Parathyroid adenoma (tissue), 2 donors: ENCODE measurements at regions not wholly inside any gene's neighbourhood (a gene's known extent, or its start where the extent isn't known, plus 50 kb on each side); places are given as distances from the start of the nearest gene placed in this dataset.

Experiments used
- H2AFZ ChIP-seq: fragments of 300-600 bp; sonication (generic); one replicate; pipeline ENCODE4 v1.7.0; 2017; ENCODE audit warnings: antibody characterized with exemption, mild to moderate bottlenecking
- H3K27ac ChIP-seq: fragments of 300-600 bp; sonication (generic); one replicate; pipeline ENCODE4 v1.7.0; 2017
- H3K27me3 ChIP-seq: fragments of 300-600 bp; sonication (generic); one replicate; pipeline ENCODE4 v1.7.0; 2017; ENCODE audit warnings: low read length; ENCODE audit not compliant: control insufficient read depth, insufficient read depth
- H3K36me3 ChIP-seq: fragments of 300-600 bp; sonication (generic); one replicate; pipeline ENCODE4 v1.7.0; 2017; ENCODE audit warnings: low read length; ENCODE audit not compliant: control insufficient read depth, insufficient read depth
- H3K4me1 ChIP-seq: fragments of 300-600 bp; sonication (generic); one replicate; pipeline ENCODE4 v1.7.0; 2017; ENCODE audit warnings: control low read depth
- H3K4me2 ChIP-seq: fragments of 300-600 bp; sonication (generic); one replicate; pipeline ENCODE4 v1.7.0; 2017; ENCODE audit warnings: low read length
- H3K4me3 ChIP-seq: fragments of 300-600 bp; sonication (generic); one replicate; pipeline ENCODE4 v1.7.0; 2017; ENCODE audit warnings: low read depth, low read length
- H3K79me2 ChIP-seq: fragments of 300-600 bp; sonication (generic); one replicate; pipeline ENCODE4 v1.7.0; 2017; ENCODE audit warnings: control low read depth
- H3K9ac ChIP-seq: fragments of 300-600 bp; sonication (generic); one replicate; pipeline ENCODE4 v1.7.0; 2017; ENCODE audit warnings: mild to moderate bottlenecking
- H3K9me3 ChIP-seq: fragments of 300-600 bp; sonication (generic); one replicate; pipeline ENCODE4 v1.7.0; 2017; ENCODE audit warnings: low read length; ENCODE audit not compliant: control insufficient read depth
- TF ChIP-seq, protein P1 (sequence below): fragments of 300-600 bp; sonication (generic); IDR thresholded peaks from one replicate; pipeline ENCODE4 v1.7.0; 2017; ENCODE audit warnings: antibody characterized with exemption, mild to moderate bottlenecking
- donor health status: primary hyperparathyroidism.

- H3K9me3 ChIP-seq: no peaks in the 10 kb centered on the region
- no peak overlapping the region for H3K27ac ChIP-seq
- no peaks in the 10 kb centered on the region for H3K36me3 ChIP-seq
- no peak overlapping the region for H3K9ac ChIP-seq
- TF ChIP-seq, protein P1, sequence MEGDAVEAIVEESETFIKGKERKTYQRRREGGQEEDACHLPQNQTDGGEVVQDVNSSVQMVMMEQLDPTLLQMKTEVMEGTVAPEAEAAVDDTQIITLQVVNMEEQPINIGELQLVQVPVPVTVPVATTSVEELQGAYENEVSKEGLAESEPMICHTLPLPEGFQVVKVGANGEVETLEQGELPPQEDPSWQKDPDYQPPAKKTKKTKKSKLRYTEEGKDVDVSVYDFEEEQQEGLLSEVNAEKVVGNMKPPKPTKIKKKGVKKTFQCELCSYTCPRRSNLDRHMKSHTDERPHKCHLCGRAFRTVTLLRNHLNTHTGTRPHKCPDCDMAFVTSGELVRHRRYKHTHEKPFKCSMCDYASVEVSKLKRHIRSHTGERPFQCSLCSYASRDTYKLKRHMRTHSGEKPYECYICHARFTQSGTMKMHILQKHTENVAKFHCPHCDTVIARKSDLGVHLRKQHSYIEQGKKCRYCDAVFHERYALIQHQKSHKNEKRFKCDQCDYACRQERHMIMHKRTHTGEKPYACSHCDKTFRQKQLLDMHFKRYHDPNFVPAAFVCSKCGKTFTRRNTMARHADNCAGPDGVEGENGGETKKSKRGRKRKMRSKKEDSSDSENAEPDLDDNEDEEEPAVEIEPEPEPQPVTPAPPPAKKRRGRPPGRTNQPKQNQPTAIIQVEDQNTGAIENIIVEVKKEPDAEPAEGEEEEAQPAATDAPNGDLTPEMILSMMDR: no peak
- no peaks in the 10 kb centered on the region for H3K4me1 ChIP-seq
- no peak overlapping the region for H3K4me3 ChIP-seq
- no peaks in the 10 kb centered on the region for H3K27me3 ChIP-seq
- no peak overlapping the region for H3K4me2 ChIP-seq
- no peaks in the 10 kb centered on the region for H3K79me2 ChIP-seq
- no peak overlapping the region for H2AFZ ChIP-seq
Observed at GRCh38 chr9:32258482-32258881, 126.0 kb upstream of the ACO1 start.

DNA sequence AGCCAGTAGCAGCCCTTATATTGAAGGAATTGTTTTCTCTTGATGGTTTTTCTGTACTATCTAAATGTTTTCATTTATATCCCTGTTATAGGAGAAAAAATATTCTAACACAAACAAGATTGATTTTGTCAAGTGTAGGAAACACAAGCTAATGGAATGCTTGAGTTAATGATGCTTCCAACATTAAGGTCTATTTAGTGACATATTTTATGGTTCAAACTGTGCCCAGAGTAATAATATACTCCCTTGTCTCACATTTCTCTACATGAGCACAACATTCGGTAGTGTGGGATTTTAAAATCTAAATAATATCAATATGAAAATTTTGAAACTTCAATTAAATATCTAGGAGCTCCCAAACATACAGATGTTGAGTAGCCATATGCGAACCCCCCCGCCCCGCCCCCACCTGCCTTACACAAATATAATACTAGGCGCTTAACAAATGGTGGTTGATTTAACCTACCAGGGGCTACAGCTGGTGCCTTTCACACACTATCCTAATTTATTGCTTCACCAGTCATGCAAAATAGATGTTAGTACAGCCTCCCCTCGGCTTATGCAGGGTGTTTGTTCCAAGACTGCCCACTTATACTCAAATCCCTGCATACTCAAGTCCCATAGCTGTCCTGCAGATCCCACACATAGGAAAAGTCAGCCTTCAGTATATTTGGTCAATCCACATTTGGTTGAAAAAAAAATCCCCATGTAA is 124.1 kb upstream of the ACO1 start:
- Histone ChIP-seq H3K9me3 (no peaks in the 10 kb centered on the region), H3K4me3 (no peak overlapping the region), H3K9ac (no peak overlapping the region), H3K27ac (no peak overlapping the region), H3K4me1 (no peaks in the 10 kb centered on the region), H2AFZ (no peak overlapping the region), H3K4me2 (no peak overlapping the region), H3K36me3 (no peaks in the 10 kb centered on the region), H3K27me3 (no peaks in the 10 kb centered on the region), H3K79me2 (no peaks in the 10 kb centered on the region)
- TF ChIP-seq, protein P1: no peak

- H3K79me2 ChIP-seq: no peaks in the 10 kb centered on the region
- no peak overlapping the region for H3K4me2 ChIP-seq
- H3K9me3 ChIP-seq: no peaks in the 10 kb centered on the region
- H3K27me3 ChIP-seq: no peaks in the 10 kb centered on the region
- H3K36me3 ChIP-seq: no peaks in the 10 kb centered on the region
- no peak overlapping the region for H3K4me3 ChIP-seq
- no peak overlapping the region for H3K27ac ChIP-seq
- no peaks in the 10 kb centered on the region for H3K4me1 ChIP-seq
- TF ChIP-seq, protein P1: no peak
- H3K9ac ChIP-seq: no peak overlapping the region
- no peak overlapping the region for H2AFZ ChIP-seq
Observed at GRCh38 chr9:32264170-32264864, 120.1 kb upstream of the ACO1 start.

DNA sequence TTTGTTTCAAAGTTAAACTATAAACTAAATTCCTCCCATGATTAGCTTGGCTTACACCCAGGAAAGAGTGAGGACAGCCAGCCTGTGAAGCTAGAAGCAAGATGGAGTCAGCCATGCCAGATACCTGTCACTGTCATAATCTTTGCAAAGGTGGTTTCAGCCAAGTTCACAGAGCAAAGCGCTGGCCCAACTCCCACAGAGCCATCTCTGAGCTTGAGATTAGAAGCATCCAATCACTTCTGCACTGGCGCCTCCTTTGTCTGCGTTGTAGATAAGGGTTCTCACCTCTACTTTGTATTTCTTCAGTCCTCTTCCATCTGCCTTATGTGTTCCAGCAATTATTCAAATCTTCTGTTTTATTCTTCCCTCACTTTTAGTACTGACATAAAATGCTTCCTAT is 119.4 kb upstream of the ACO1 start:
- Histone ChIP-seq H3K36me3 (no peaks in the 10 kb centered on the region), H3K4me3 (no peak overlapping the region), H3K4me2 (no peak overlapping the region), H3K27ac (no peak overlapping the region), H3K79me2 (no peaks in the 10 kb centered on the region), H3K4me1 (no peaks in the 10 kb centered on the region), H3K9ac (no peak overlapping the region), H3K27me3 (no peaks in the 10 kb centered on the region), H3K9me3 (no peaks in the 10 kb centered on the region), H2AFZ (no peak overlapping the region)
- TF ChIP-seq, protein P1: no peak
